Central memory CD8-positive, alpha-beta T cell (primary cell): ENCODE measurements at regions not wholly inside any gene's neighbourhood (a gene's known extent, or its start where the extent isn't known, plus 50 kb on each side); places are given as distances from the start of the nearest gene placed in this dataset.
"Not testable (repeated sequence)": the region's sequence is repeated elsewhere in the genome, so short reads cannot be mapped to it uniquely, and the experiment has no call there.

Experiments used
- ATAC-seq: fragments of 150-1000 bp; cut with Tn5 transposase; replicated peaks from 2 replicates; pipeline ENCODE4 v1.10.0; 2022; ENCODE audit warnings: mild to moderate bottlenecking, moderate FRiP score, moderate number of reproducible peaks; ENCODE audit not compliant: poor library complexity, severe bottlenecking; ENCODE audit errors: extremely low read depth
- DNase-seq, 2 donors: peaks; one replicate each; pipeline ENCODE4 v3.0.0; 2021; ENCODE audit warnings: low spot score in 2 of 2
- H3K27ac Mint-ChIP-seq: one replicate; pipeline ENCODE4 v1.8.0; 2022; ENCODE audit warnings: low read depth, mild to moderate bottlenecking, moderate library complexity, mixed read lengths
- H3K27me3 Mint-ChIP-seq: one replicate; pipeline ENCODE4 v1.8.0; 2022; ENCODE audit warnings: mixed read lengths
- H3K36me3 Mint-ChIP-seq: one replicate; pipeline ENCODE4 v1.8.0; 2022; ENCODE audit warnings: mild to moderate bottlenecking, moderate library complexity, mixed read lengths; ENCODE audit not compliant: insufficient read depth
- H3K4me1 Mint-ChIP-seq: one replicate; pipeline ENCODE4 v1.8.0; 2022; ENCODE audit warnings: mixed read lengths
- H3K4me3 Mint-ChIP-seq: one replicate; pipeline ENCODE4 v1.8.0; 2022; ENCODE audit warnings: mild to moderate bottlenecking, moderate library complexity, mixed read lengths
- H3K9me3 Mint-ChIP-seq: one replicate; pipeline ENCODE4 v1.8.0; 2022; ENCODE audit warnings: mixed read lengths

DNA sequence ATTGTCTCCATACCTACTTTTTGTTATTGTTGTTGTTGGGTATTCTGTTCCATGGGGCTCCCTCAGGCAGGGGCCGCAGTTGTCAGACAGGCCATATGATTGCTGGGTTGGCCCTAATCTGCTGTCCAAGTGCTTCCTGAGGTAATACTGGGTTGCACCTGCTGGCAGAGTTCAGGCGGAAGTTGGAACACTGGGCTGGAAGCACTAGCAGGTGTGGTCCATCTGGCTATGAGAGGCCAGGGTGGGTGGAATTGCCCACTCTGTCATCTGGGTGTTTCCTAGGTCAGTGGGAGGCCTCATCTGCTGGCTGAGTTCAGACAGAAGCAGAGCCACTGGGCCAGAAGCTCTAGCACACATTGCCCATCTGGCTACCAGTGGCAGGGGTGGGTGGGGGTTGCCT, 81.3 kb upstream of the NID2 start:
- Mint-ChIP-seq H3K27me3 (no peaks in the 10 kb centered on the region), H3K4me3 (no peak overlapping the region), H3K4me1 (peaks cover 84% of the 10 kb centered on the region), H3K9me3 (no peaks in the 10 kb centered on the region), H3K36me3 (no peaks in the 10 kb centered on the region), H3K27ac (no peak overlapping the region)
- ATAC-seq (no peak), DNase-seq (no peak)

GRCh38 chr14:52148371-52148770, 79.5 kb upstream of the NID2 start:
- peaks cover 66% of the 10 kb centered on the region for H3K4me1 Mint-ChIP-seq
- no peak for DNase-seq
- H3K27me3 Mint-ChIP-seq = no peaks in the 10 kb centered on the region
- no peaks in the 10 kb centered on the region for H3K9me3 Mint-ChIP-seq
- H3K4me3 Mint-ChIP-seq = peak overlapping the region; percentile 29
- no peak for ATAC-seq
- H3K36me3 Mint-ChIP-seq = no peaks in the 10 kb centered on the region
- no peak overlapping the region for H3K27ac Mint-ChIP-seq

- Mint-ChIP-seq H3K9me3 (no peaks in the 10 kb centered on the region), H3K4me1 (peaks cover 48% of the 10 kb centered on the region), H3K27ac (peak overlapping the region; percentile 49), H3K36me3 (no peaks in the 10 kb centered on the region), H3K27me3 (no peaks in the 10 kb centered on the region), H3K4me3 (no peak overlapping the region)
- no peak for DNase-seq
- no peak for ATAC-seq
These were observed 77.6 kb upstream of the NID2 start for GRCh38 chr14:52146504-52146903.

GRCh38 chr14:52144099-52144498, 75.2 kb upstream of the NID2 start:
- H3K36me3 Mint-ChIP-seq, H3K4me3 Mint-ChIP-seq, H3K9me3 Mint-ChIP-seq, ATAC-seq, H3K27me3 Mint-ChIP-seq, DNase-seq, H3K27ac Mint-ChIP-seq: not testable (repeated sequence)
- H3K4me1 Mint-ChIP-seq = peaks cover 29% of the 10 kb centered on the region

DNA sequence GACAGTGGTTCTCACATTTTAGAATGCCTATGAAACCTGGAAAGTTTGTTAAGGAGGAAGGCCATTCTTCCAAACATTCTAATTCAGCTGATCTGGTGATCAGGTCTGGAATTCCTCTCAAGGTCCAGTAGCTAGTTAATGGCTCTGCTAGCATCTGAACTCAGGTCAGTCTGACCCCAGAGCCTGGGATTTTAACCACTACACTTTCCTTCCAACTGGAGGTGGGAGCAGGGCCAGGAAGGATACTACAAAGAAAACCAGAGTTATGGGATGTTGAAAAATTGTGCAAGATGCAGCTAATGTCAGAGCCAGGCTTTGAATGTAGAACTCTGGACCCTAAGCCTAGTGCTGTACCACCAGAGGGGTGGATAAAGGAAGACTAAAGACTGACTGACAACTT, 73.6 kb upstream of the NID2 start:
- peaks cover 13% of the 10 kb centered on the region for H3K4me1 Mint-ChIP-seq
- H3K9me3 Mint-ChIP-seq = no peaks in the 10 kb centered on the region
- no peaks in the 10 kb centered on the region for H3K36me3 Mint-ChIP-seq
- no peak for DNase-seq
- no peak overlapping the region for H3K27ac Mint-ChIP-seq
- no peaks in the 10 kb centered on the region for H3K27me3 Mint-ChIP-seq
- H3K4me3 Mint-ChIP-seq = no peak overlapping the region
- no peak for ATAC-seq

- Mint-ChIP-seq H3K27ac (no peak overlapping the region), H3K4me3 (no peak overlapping the region), H3K9me3 (peaks cover 7% of the 10 kb centered on the region), H3K4me1 (peaks cover 13% of the 10 kb centered on the region), H3K27me3 (no peaks in the 10 kb centered on the region), H3K36me3 (no peaks in the 10 kb centered on the region)
- peak; percentile 28 for ATAC-seq
- DNase-seq = no peak
These were observed 62.9 kb upstream of the NID2 start for GRCh38 chr14:52131640-52132320.

GRCh38 chr14:52129721-52130120, 60.9 kb upstream of the NID2 start:
- Mint-ChIP-seq H3K4me3 (no peak overlapping the region), H3K27me3 (no peaks in the 10 kb centered on the region), H3K9me3 (no peaks in the 10 kb centered on the region), H3K4me1 (peaks cover 31% of the 10 kb centered on the region), H3K36me3 (peaks cover 2% of the 10 kb centered on the region), H3K27ac (no peak overlapping the region)
- ATAC-seq = no peak
- DNase-seq = no peak

DNA sequence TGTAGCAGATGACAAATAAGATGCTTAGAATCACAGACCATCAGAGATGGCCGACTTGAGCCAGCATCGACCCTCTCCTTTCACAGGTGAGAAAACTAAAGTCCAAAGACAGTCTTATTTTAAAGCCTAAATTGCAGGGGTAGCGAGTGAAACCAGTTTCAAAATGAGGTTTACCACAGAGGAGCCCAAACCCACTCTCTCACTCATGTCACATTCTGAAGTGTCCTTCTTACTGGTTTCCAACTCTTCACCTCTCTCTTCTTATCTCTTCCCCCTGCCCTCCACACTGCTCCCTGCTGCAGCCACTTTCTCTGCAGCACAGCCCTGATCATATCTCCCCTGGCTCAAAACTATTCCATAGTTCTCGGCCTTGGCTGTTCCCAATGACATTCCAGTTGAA, 57.0 kb upstream of the NID2 start:
- H3K4me3 Mint-ChIP-seq = peak overlapping the region; percentile 57
- DNase-seq (no peak), ATAC-seq (peak; percentile 41)
- H3K27me3 Mint-ChIP-seq = no peaks in the 10 kb centered on the region
- no peaks in the 10 kb centered on the region for H3K9me3 Mint-ChIP-seq
- H3K36me3 Mint-ChIP-seq = peaks cover 2% of the 10 kb centered on the region
- peaks cover 22% of the 10 kb centered on the region for H3K4me1 Mint-ChIP-seq
- H3K27ac Mint-ChIP-seq = peak overlapping the region; percentile 75

GRCh38 chr14:52124791-52125684, 56.2 kb upstream of the NID2 start:
- peaks cover 2% of the 10 kb centered on the region for H3K36me3 Mint-ChIP-seq
- no peaks in the 10 kb centered on the region for H3K27me3 Mint-ChIP-seq
- peaks cover 22% of the 10 kb centered on the region for H3K4me1 Mint-ChIP-seq
- peak overlapping the region; percentile 75 for H3K27ac Mint-ChIP-seq
- DNase-seq (no peak), ATAC-seq (peak; percentile 80)
- peak overlapping the region; percentile 57 for H3K4me3 Mint-ChIP-seq
- no peaks in the 10 kb centered on the region for H3K9me3 Mint-ChIP-seq

DNA sequence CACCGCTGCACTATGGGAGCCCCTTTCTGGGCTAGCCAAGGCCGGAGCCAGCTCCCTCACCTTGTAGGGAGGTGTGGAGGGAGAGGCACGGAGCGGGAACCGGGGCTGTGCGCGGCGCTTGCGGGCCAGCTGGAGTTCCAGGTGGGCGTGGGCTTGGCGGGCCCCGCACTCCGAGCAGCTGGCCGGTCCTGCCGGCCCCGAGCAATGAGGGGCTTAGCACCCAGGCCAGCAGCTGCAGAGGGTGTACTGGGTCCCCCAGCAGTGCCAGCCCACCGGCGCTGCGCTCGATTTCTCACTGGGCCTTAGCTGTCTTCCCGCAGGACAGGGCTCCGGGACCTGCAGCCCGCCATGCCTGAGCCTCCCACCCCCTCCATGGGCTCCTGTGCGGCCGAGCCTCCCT, 53.3 kb upstream of the NID2 start:
- H3K4me1 Mint-ChIP-seq = peaks cover 22% of the 10 kb centered on the region
- ATAC-seq, H3K9me3 Mint-ChIP-seq, H3K27me3 Mint-ChIP-seq, H3K27ac Mint-ChIP-seq, H3K4me3 Mint-ChIP-seq, H3K36me3 Mint-ChIP-seq, DNase-seq: not testable (repeated sequence)

DNA sequence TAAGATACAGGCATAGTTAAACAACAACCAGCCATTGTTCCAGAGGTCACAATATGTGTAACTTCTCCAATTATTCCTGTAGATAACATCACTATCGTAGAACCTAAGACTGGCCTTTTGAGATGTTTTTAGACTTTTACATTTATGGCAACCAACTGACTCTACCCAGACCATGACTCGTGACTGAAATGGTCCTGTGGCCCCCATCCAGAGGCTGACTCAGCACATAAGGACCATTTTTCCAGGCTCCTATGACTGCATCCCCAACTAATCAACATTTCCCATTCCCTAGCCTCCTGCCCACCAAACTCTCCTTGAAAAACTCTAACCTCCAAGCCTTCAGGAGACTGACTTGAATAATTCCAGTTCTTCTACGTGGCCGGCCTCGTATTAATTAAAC, 52.6 kb upstream of the NID2 start:
- Mint-ChIP-seq H3K4me1 (peaks cover 21% of the 10 kb centered on the region), H3K9me3 (no peaks in the 10 kb centered on the region), H3K4me3 (no peak overlapping the region), H3K36me3 (peaks cover 2% of the 10 kb centered on the region), H3K27me3 (no peaks in the 10 kb centered on the region), H3K27ac (no peak overlapping the region)
- no peak for DNase-seq
- ATAC-seq = no peak

DNA sequence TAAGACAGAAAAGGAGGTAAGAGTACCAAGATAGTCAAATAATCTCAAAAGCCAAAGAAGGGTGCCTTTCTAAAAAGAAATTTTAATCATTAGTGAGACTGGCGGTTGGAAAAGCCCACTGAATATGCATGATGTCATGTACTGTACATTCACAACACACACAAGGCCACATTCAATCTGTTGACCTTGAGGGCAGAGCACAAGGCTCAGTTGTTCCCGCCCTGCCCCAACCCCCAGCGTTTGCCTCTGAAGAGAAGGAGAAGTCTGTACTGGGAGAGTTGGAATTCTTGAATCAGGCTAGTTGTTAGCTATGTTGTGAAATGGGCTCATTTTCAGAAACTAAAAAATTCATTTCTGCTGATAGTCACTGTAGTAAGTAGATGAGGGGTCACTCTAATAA, 50.2 kb upstream of the NID2 start:
- H3K36me3 Mint-ChIP-seq = no peaks in the 10 kb centered on the region
- H3K9me3 Mint-ChIP-seq = no peaks in the 10 kb centered on the region
- DNase-seq (no peak), ATAC-seq (no peak)
- H3K4me3 Mint-ChIP-seq = no peak overlapping the region
- H3K27ac Mint-ChIP-seq = no peak overlapping the region
- H3K27me3 Mint-ChIP-seq = no peaks in the 10 kb centered on the region
- peaks cover 5% of the 10 kb centered on the region for H3K4me1 Mint-ChIP-seq
